Lower leg skin (tissue), 3 donors: ENCODE measurements at regions not wholly inside any gene's neighbourhood (a gene's known extent, or its start where the extent isn't known, plus 50 kb on each side); places are given as distances from the start of the nearest gene placed in this dataset.

Experiments
- CTCF ChIP-seq, 3 donors: fragments of 450-650 bp; IDR thresholded peaks; one replicate each; pipeline ENCODE4 v1.5.1; 2016; ENCODE audit warnings: antibody characterized with exemption in 3 of 3, mild to moderate bottlenecking in 3 of 3, moderate library complexity in 2 of 3
- POLR2A ChIP-seq, 2 donors: fragments of 450-650 bp; IDR thresholded peaks; one replicate each; pipeline ENCODE4 v1.6.1; 2016 to 2017; ENCODE audit warnings: antibody characterized with exemption in 2 of 2, mild to moderate bottlenecking in 1 of 2, moderate library complexity in 1 of 2

GRCh38 chr18:45517181-45517741 lies 98.0 kb upstream of the SLC14A2 start:
- TF ChIP-seq POLR2A (IDR thresholded peaks at IDR 0.05) (no peak), CTCF (IDR thresholded peaks at IDR 0.05) (no peak)
